Suprapubic skin (tissue), 4 donors: ENCODE measurements at regions not wholly inside any gene's neighbourhood (a gene's known extent, or its start where the extent isn't known, plus 50 kb on each side); places are given as distances from the start of the nearest gene placed in this dataset.
"Not testable (repeated sequence)": the region's sequence is repeated elsewhere in the genome, so short reads cannot be mapped to it uniquely, and the experiment has no call there.

Experiments used
- DNase-seq, 2 donors: peaks; one replicate each; pipeline ENCODE4 v3.0.0-alpha.2; 2019; ENCODE audit warnings: low spot score in 2 of 2
- H3K27ac ChIP-seq: fragments of 200-600 bp; sonication (generic); one replicate; pipeline ENCODE4 v1.5.1; 2019
- H3K27me3 ChIP-seq: fragments of 200-600 bp; sonication (generic); one replicate; pipeline ENCODE4 v1.5.1; 2019
- H3K36me3 ChIP-seq: fragments of 200-600 bp; sonication (generic); one replicate; pipeline ENCODE4 v1.5.1; 2019
- H3K4me1 ChIP-seq: fragments of 200-600 bp; sonication (generic); one replicate; pipeline ENCODE4 v1.5.1; 2019
- H3K4me3 ChIP-seq: fragments of 200-600 bp; sonication (generic); one replicate; pipeline ENCODE4 v1.5.1; 2019; ENCODE audit warnings: mild to moderate bottlenecking
- H3K9me3 ChIP-seq: fragments of 200-600 bp; sonication (generic); one replicate; pipeline ENCODE4 v1.5.1; 2019
- EP300 ChIP-seq: sonication (generic); formaldehyde crosslinking; IDR thresholded peaks from one replicate; pipeline ENCODE4 v1.6.1; 2017; ENCODE audit warnings: antibody characterized with exemption
- POLR2A ChIP-seq, 2 donors: fragments of 450-650 bp; IDR thresholded peaks; one replicate each; pipeline ENCODE4 v1.6.1; 2017; ENCODE audit warnings: antibody characterized with exemption in 2 of 2, mild to moderate bottlenecking in 2 of 2, moderate library complexity in 2 of 2
- POLR2AphosphoS5 ChIP-seq, 3 donors: sonication (generic); formaldehyde crosslinking; IDR thresholded peaks; one replicate each; pipeline ENCODE4 v1.6.1; 2017; ENCODE audit warnings: antibody characterized with exemption in 3 of 3
- WGBS: methylation state at CpG from one replicate; pipeline ENCODE4 v1.1.5; 2018; 5-methylcytosine and 5-hydroxymethylcytosine counted together
- TF ChIP-seq, protein P1 (sequence below), 2 donors: fragments of 200-600 bp in 1 of 2; fragments of 450-650 bp in 1 of 2; sonication (generic) in 1 of 2; IDR thresholded peaks; one replicate each; pipeline ENCODE4 v1.5.1; 2016 to 2019; ENCODE audit warnings: antibody characterized with exemption in 2 of 2, mild to moderate bottlenecking in 1 of 2, moderate library complexity in 1 of 2

DNA sequence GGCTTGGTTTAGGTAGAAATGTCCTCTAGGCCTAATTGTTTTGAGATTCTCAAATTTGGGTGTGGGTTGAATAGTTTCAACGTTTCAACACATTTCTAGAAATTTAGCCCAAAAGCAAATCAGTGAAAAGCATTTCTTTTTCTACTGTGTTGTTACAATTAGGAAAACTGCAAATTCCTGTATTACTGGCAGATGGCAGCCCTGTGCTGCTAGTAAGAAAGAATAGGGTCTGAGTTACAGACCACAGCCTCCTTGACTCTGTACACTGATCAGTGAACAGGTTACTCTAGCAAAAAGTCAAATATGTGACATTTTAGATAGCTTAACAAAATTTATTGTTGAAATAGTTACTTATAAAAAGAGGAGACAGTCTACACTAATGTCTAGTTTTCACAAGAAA is 703.0 kb downstream of the JRKL start:
- Histone ChIP-seq H3K4me1 (no peaks in the 10 kb centered on the region), H3K27me3 (no peaks in the 10 kb centered on the region), H3K36me3 (no peaks in the 10 kb centered on the region), H3K27ac (no peak overlapping the region), H3K9me3 (no peaks in the 10 kb centered on the region), H3K4me3 (no peak overlapping the region)
- no peak for TF ChIP-seq POLR2A (IDR thresholded peaks at IDR 0.05)
- no peak for TF ChIP-seq POLR2AphosphoS5 (IDR thresholded peaks at IDR 0.05)
- DNase-seq: no peak
- WGBS: 25% methylated on average over 1 of the region's 1 CpG

DNA sequence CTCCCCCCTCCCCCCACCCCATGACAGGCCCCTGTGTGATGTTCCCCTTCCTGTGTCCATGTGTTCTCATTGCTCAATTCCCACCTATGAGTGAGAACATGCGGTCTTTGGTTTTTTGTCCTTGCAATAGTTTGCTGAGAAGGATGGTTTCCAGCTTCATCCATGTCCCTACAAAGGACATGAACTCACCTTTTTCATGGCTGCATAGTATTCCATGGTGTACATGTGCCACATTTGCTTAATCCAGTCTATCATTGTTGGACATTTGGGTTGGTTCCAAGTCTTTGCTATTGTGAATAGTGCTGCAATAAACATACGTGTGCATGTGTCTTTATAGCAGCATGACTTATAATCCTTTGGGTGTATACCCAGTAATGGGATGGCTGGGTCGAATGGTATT is 712.4 kb downstream of the JRKL start:
- H3K27me3 ChIP-seq, H3K27ac ChIP-seq, DNase-seq, H3K4me1 ChIP-seq, H3K4me3 ChIP-seq, H3K9me3 ChIP-seq, H3K36me3 ChIP-seq: not testable (repeated sequence)
- WGBS: 96% methylated on average over 3 of the region's 3 CpGs

DNA sequence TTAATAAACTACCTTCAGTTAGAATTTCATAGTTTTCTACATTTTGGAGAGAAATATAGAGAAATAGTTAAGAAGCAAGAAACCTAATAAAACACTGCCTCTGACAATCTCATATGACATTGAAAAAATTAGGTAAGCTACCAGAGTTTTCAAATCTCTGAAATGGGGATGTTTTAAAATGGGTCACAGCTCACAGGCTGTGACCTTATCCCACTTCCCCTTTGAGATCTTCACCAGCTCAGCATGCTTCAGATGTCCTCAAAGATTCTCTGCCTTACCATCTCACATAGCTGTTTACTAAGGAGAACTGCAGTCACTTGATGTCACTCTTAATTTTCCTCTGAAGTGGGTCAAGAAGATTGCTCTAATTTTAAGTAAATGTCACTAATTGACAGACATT is 717.8 kb downstream of the JRKL start:
- Histone ChIP-seq H3K9me3 (no peaks in the 10 kb centered on the region), H3K27me3 (no peaks in the 10 kb centered on the region), H3K4me1 (no peaks in the 10 kb centered on the region), H3K36me3 (no peaks in the 10 kb centered on the region), H3K4me3 (no peak overlapping the region), H3K27ac (no peak overlapping the region)
- DNase-seq: no peak
- TF ChIP-seq POLR2A (IDR thresholded peaks at IDR 0.05): no peak
- TF ChIP-seq, protein P1, sequence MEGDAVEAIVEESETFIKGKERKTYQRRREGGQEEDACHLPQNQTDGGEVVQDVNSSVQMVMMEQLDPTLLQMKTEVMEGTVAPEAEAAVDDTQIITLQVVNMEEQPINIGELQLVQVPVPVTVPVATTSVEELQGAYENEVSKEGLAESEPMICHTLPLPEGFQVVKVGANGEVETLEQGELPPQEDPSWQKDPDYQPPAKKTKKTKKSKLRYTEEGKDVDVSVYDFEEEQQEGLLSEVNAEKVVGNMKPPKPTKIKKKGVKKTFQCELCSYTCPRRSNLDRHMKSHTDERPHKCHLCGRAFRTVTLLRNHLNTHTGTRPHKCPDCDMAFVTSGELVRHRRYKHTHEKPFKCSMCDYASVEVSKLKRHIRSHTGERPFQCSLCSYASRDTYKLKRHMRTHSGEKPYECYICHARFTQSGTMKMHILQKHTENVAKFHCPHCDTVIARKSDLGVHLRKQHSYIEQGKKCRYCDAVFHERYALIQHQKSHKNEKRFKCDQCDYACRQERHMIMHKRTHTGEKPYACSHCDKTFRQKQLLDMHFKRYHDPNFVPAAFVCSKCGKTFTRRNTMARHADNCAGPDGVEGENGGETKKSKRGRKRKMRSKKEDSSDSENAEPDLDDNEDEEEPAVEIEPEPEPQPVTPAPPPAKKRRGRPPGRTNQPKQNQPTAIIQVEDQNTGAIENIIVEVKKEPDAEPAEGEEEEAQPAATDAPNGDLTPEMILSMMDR (IDR thresholded peaks at IDR 0.05): no peak
- TF ChIP-seq POLR2AphosphoS5 (IDR thresholded peaks at IDR 0.05): no peak
- no peak for TF ChIP-seq EP300

DNA sequence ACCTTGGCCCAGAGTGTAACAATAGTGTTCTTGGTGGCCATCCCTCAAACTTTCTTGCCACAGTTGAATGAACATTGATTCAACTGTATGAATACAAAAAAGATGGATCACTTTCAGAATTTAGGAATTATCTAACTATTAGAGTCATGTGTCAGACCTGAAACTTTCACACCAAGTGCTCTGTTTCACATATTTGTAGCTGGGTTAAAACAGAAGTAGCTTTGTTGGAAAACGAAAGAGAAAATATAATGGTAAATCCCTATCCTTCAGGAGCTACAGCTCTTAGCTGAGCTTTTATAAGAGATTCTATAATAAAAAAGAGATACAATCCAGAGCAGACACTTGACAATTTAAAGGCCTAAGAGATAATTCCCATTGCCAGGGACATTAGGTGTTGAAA is 719.3 kb downstream of the JRKL start:
- H3K36me3 ChIP-seq: no peaks in the 10 kb centered on the region
- H3K9me3 ChIP-seq: no peaks in the 10 kb centered on the region
- no peaks in the 10 kb centered on the region for H3K4me1 ChIP-seq
- no peak overlapping the region for H3K4me3 ChIP-seq
- DNase-seq: no peak
- no peak overlapping the region for H3K27ac ChIP-seq
- no peaks in the 10 kb centered on the region for H3K27me3 ChIP-seq
- TF ChIP-seq, protein P1 (IDR thresholded peaks at IDR 0.05): no peak
- no peak for TF ChIP-seq POLR2A (IDR thresholded peaks at IDR 0.05)
- WGBS: 83% methylated on average over 1 of the region's 1 CpG

DNA sequence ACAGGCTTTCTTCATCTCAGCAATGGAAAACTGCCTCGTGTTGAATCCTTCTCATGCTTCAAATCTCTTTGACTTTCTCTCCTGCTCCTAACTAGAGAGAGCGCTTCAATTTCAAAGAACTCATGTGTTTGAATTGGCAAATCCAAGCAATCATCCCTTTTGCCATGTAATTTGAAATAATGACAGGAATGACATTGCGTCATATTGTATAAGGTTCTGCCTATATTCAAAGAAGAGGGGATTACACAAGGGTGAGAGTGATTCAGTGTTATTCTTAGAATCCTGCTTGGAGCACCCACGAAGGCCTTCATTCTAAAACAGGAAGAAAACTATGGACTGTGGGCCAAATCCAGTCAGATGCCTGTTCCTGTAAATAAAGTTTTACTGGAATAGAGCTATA is 720.6 kb downstream of the JRKL start:
- DNase-seq: no peak
- no peaks in the 10 kb centered on the region for H3K27me3 ChIP-seq
- TF ChIP-seq, protein P1 (IDR thresholded peaks at IDR 0.05): no peak
- no peak for TF ChIP-seq EP300
- TF ChIP-seq POLR2AphosphoS5 (IDR thresholded peaks at IDR 0.05): no peak
- no peak for TF ChIP-seq POLR2A (IDR thresholded peaks at IDR 0.05)
- WGBS: 72% methylated on average over 4 of the region's 4 CpGs
- H3K27ac ChIP-seq: no peak overlapping the region
- no peak overlapping the region for H3K4me3 ChIP-seq
- H3K4me1 ChIP-seq: no peaks in the 10 kb centered on the region
- no peaks in the 10 kb centered on the region for H3K9me3 ChIP-seq
- H3K36me3 ChIP-seq: no peaks in the 10 kb centered on the region

DNA sequence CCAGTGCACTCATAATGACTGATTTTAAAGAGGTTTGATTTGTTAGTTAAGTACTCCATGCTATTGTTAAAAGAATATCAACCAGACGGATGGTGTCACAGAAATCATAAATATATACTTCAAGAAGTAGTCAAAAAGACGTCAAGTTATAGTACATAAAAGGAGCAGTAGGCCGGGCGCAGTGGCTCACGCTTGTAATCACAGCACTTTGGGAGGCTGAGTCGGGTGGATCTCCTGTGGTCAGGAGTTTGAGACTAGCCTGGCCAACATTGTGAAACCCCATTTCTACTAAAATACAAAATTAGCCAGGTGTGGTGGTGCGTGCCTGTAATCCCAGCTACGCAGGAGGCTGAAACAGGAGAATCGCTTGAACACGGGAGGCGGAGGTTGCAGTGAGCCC is 721.7 kb downstream of the JRKL start:
- 93% methylated on average over 11 of the region's 11 CpGs for WGBS
- Histone ChIP-seq H3K27me3 (no peaks in the 10 kb centered on the region), H3K4me3 (no peak overlapping the region), H3K9me3 (no peaks in the 10 kb centered on the region), H3K4me1 (no peaks in the 10 kb centered on the region), H3K27ac (no peak overlapping the region), H3K36me3 (no peaks in the 10 kb centered on the region)
- TF ChIP-seq POLR2AphosphoS5 (IDR thresholded peaks at IDR 0.05) (no peak), EP300 (no peak), POLR2A (IDR thresholded peaks at IDR 0.05) (no peak)
- TF ChIP-seq, protein P1 (IDR thresholded peaks at IDR 0.05): no peak
- DNase-seq: no peak
